ENCODE measurements at regions not wholly inside any gene's neighbourhood (a gene's known extent, or its start where the extent isn't known, plus 50 kb on each side); places are given as distances from the start of the nearest gene placed in this dataset.

DNA sequence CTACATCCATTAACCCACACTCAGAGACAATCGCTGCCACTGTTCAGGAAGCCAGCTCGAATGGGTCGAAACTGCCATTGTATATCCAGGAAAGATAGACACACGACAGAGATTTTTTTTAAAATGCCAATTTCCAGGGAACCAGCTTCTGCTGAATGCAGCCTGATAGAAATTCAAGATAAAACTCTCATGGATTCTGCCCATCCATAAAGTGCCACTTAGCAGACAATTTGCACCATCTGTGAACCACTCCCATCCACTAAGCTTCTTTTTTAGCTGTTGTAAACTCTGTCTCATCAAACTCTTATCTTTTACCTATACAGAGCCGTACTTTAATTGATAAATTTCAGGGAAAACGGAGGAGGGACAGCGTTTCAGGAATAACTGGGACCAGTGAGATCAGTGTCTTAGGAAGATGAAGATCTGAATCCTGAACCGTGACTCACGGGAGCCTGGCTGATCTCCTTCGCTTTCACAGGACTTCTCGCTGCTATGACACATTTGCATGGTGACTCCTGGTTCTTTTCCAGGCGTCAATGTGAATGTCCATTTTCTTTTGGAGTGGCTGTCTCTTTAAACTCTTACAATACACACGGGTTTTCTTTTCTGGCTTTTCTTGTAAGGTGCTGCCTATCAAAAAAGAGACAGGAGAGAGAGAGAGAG lies 103.4 kb downstream of the FAM204A start:
- Histone ChIP-seq H3K4me1 (replicated peaks) (no peaks in the 10 kb centered on the region), H3K36me3 (no peaks in the 10 kb centered on the region), H3K27ac (no peak overlapping the region), H3K9me3 (no peaks in the 10 kb centered on the region), H3K4me3 (no peak overlapping the region), H3K27me3 (replicated peaks; ENCODE audit: insufficient read depth) (peaks cover 13% of the 10 kb centered on the region)
- 25% methylated on average over 13 of the region's 13 CpGs for WGBS
- DNase-seq (ENCODE audit: low spot score): no peak
- TF ChIP-seq CTCF (IDR thresholded peaks at IDR 0.05): no peak
- no peak for TF ChIP-seq POLR2AphosphoS5 (IDR thresholded peaks at IDR 0.05)
- intact Hi-C loops (cut with DNase I): no loop called here

- intact Hi-C loops (cut with DNase I): no loop called here
- WGBS: 86% methylated on average over 5 of the region's 5 CpGs
Observed at GRCh38 chr10:118237930-118238329, 104.2 kb downstream of the FAM204A start.

GRCh38 chr10:118234683-118235082 lies 107.4 kb downstream of the FAM204A start:
- Histone ChIP-seq H3K9me3 (no peaks in the 10 kb centered on the region), H3K27ac (no peak overlapping the region), H3K36me3 (no peaks in the 10 kb centered on the region), H3K4me1 (replicated peaks) (no peaks in the 10 kb centered on the region), H3K4me3 (no peak overlapping the region), H3K27me3 (replicated peaks; ENCODE audit: insufficient read depth) (peaks cover 4% of the 10 kb centered on the region)
- intact Hi-C loops (cut with DNase I): no loop called here
- DNase-seq (ENCODE audit: low spot score): no peak
- WGBS: 62% methylated on average over 10 of the region's 10 CpGs
- no peak for TF ChIP-seq POLR2A (IDR thresholded peaks at IDR 0.05)

More at GRCh38 chr10:118237930-118238329, 104.2 kb downstream of the FAM204A start:
- Histone ChIP-seq H3K27ac (no peak overlapping the region), H3K27me3 (replicated peaks; ENCODE audit: insufficient read depth) (peaks cover 13% of the 10 kb centered on the region), H3K36me3 (no peaks in the 10 kb centered on the region), H3K4me3 (no peak overlapping the region), H3K4me1 (replicated peaks) (no peaks in the 10 kb centered on the region), H3K9me3 (no peaks in the 10 kb centered on the region)
- no peak for DNase-seq (ENCODE audit: low spot score)
- no peak for TF ChIP-seq POLR2AphosphoS5 (IDR thresholded peaks at IDR 0.05)
- no peak for TF ChIP-seq CTCF (IDR thresholded peaks at IDR 0.05)
- TF ChIP-seq POLR2A (IDR thresholded peaks at IDR 0.05): no peak

- Histone ChIP-seq H3K27me3 (replicated peaks; ENCODE audit: insufficient read depth) (no peaks in the 10 kb centered on the region), H3K9me3 (no peaks in the 10 kb centered on the region), H3K4me1 (replicated peaks) (no peaks in the 10 kb centered on the region), H3K27ac (no peak overlapping the region), H3K36me3 (no peaks in the 10 kb centered on the region), H3K4me3 (no peak overlapping the region)
- intact Hi-C loops (cut with DNase I): no loop called here
- 52% methylated on average over 2 of the region's 2 CpGs for WGBS
- DNase-seq (ENCODE audit: low spot score): no peak
- no peak for TF ChIP-seq POLR2A (IDR thresholded peaks at IDR 0.05)
- TF ChIP-seq POLR2AphosphoS5 (IDR thresholded peaks at IDR 0.05): no peak
- TF ChIP-seq CTCF (IDR thresholded peaks at IDR 0.05): no peak
Observed at GRCh38 chr10:118220346-118220850, 121.7 kb downstream of the FAM204A start.

DNA sequence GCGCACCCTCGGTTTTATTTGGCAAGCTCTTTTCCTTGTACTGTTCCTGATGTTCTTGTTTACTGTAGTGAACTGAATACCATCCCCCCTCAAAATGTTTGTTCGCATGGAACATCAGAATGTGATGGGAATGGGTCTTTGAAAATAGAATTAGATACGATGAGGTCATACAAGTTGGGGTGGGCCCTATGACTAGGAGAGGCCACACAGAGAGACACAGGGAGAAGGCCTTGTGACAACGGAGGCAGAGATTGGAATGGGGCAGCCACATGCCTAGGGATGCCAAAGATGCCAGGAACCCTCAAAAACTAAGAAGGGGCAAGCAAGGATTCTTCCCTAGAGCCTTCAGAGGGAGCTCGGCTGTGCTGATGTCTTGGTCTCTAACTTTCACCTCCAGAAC lies 123.6 kb downstream of the FAM204A start:
- Histone ChIP-seq H3K4me1 (replicated peaks) (no peaks in the 10 kb centered on the region), H3K9me3 (no peaks in the 10 kb centered on the region), H3K27me3 (replicated peaks; ENCODE audit: insufficient read depth) (no peaks in the 10 kb centered on the region), H3K4me3 (no peak overlapping the region), H3K36me3 (no peaks in the 10 kb centered on the region), H3K27ac (no peak overlapping the region)
- 98% methylated on average over 6 of the region's 6 CpGs for WGBS
- DNase-seq (ENCODE audit: low spot score): no peak
- intact Hi-C loops (cut with DNase I): no loop called here
- TF ChIP-seq POLR2A (IDR thresholded peaks at IDR 0.05) (no peak), CTCF (IDR thresholded peaks at IDR 0.05) (no peak), POLR2AphosphoS5 (IDR thresholded peaks at IDR 0.05) (no peak)

Data from prostate gland (tissue), 2 donors.